Testis (tissue), 2 donors: ENCODE measurements at regions not wholly inside any gene's neighbourhood (a gene's known extent, or its start where the extent isn't known, plus 50 kb on each side); places are given as distances from the start of the nearest gene placed in this dataset.

ENCODE experiments used
- POLR2A ChIP-seq: fragments of 450-650 bp; IDR thresholded peaks from one replicate; pipeline ENCODE4 v1.6.1; 2017; ENCODE audit warnings: antibody characterized with exemption, mild to moderate bottlenecking, moderate library complexity
- TF ChIP-seq, protein P1 (sequence below), 3 experiments: fragments of 450-650 bp in 2 of 3; fragments of 200-600 bp in 1 of 3; sonication (generic) in 1 of 3; IDR thresholded peaks; one replicate each; pipeline ENCODE4 v1.5.1; 2016 to 2019; ENCODE audit warnings: antibody characterized with exemption in 3 of 3, mild to moderate bottlenecking in 2 of 3, moderate library complexity in 1 of 3

GRCh38 chr4:112038861-112039260 lies 106.4 kb upstream of the FAM241A start:
- TF ChIP-seq, protein P1, sequence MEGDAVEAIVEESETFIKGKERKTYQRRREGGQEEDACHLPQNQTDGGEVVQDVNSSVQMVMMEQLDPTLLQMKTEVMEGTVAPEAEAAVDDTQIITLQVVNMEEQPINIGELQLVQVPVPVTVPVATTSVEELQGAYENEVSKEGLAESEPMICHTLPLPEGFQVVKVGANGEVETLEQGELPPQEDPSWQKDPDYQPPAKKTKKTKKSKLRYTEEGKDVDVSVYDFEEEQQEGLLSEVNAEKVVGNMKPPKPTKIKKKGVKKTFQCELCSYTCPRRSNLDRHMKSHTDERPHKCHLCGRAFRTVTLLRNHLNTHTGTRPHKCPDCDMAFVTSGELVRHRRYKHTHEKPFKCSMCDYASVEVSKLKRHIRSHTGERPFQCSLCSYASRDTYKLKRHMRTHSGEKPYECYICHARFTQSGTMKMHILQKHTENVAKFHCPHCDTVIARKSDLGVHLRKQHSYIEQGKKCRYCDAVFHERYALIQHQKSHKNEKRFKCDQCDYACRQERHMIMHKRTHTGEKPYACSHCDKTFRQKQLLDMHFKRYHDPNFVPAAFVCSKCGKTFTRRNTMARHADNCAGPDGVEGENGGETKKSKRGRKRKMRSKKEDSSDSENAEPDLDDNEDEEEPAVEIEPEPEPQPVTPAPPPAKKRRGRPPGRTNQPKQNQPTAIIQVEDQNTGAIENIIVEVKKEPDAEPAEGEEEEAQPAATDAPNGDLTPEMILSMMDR (IDR thresholded peaks at IDR 0.05), result no peak
- TF ChIP-seq POLR2A, result no peak
